HepG2 (cell line): ENCODE measurements at regions not wholly inside any gene's neighbourhood (a gene's known extent, or its start where the extent isn't known, plus 50 kb on each side); places are given as distances from the start of the nearest gene placed in this dataset.

ENCODE experiments used
- ATAC-seq: fragments of 200-7000 bp; cut with Tn5 transposase; 3 replicates; pipeline ENCODE4 v1.9.1; 2020; ENCODE audit warnings: mild to moderate bottlenecking, moderate library complexity
- BruUV-seq: library from RNA; stranded (reverse); fragments of 400-500 nt; replicated peaks from 2 replicates; lab custom pipeline; 2021; lab: Mats Ljungman, UMichigan
- CTCF ChIA-PET: fragments of 300-600 bp; formaldehyde crosslinking; extraction: SDS; loops from one replicate; lab custom pipeline; 2021; ENCODE audit warnings: low total read pairs, inconsistent platforms, low intra/inter-chr PET ratio; lab: Yijun Ruan, JAX
- POLR2A ChIA-PET: fragments of 350-600 bp; sonication (Branson Sonifier 250); formaldehyde crosslinking; loops from one replicate; lab custom pipeline; 2020; ENCODE audit warnings: antibody characterized with exemption, inconsistent platforms; lab: Yijun Ruan, JAX
- DNase-seq: peaks from one replicate; pipeline ENCODE4 v3.0.0-alpha.2; 2015; ENCODE audit warnings: low spot score
- FAIRE-seq: peaks from 3 replicates; lab custom pipeline; 2011; peaks lifted over from hg19 to GRCh38; lab: Jason Lieb, UNC
- H2AFZ ChIP-seq: one replicate; pipeline ENCODE4 v1.6.1; 2011; ENCODE audit warnings: low read length, inconsistent platforms
- H3K27ac ChIP-seq: fragments of 300-600 bp; 3 replicates; pipeline ENCODE4 v1.8.0; 2011; ENCODE audit warnings: mixed run types, mild to moderate bottlenecking, mixed read lengths, low read length, inconsistent platforms; ENCODE audit not compliant: insufficient read depth; ENCODE audit errors: extremely low read length
- H3K27me3 ChIP-seq, 2 experiments: fragments of 200-600 bp in 1 of 2; 2 replicates in 1 of 2; 3 replicates in 1 of 2; pipeline versions ENCODE4 v1.6.0 to v1.8.0; 2011; ENCODE audit warnings: low read length in 2 of 2, mild to moderate bottlenecking in 2 of 2, moderate library complexity in 2 of 2, inconsistent platforms in 1 of 2; ENCODE audit not compliant: insufficient read depth in 2 of 2, control insufficient read depth in 1 of 2
- H3K36me3 ChIP-seq, 2 experiments: fragments of 200-600 bp in 1 of 2; replicated peaks in 1 of 2; 2 replicates in 1 of 2; 3 replicates in 1 of 2; pipeline versions ENCODE4 v1.5.1 to v1.8.0; 2011; ENCODE audit warnings: low read length in 2 of 2, inconsistent platforms in 1 of 2; ENCODE audit not compliant: insufficient read depth in 2 of 2, control insufficient read depth in 1 of 2
- H3K4me1 ChIP-seq: 2 replicates; pipeline ENCODE4 v1.5.1; 2012; ENCODE audit warnings: low read length, inconsistent platforms; ENCODE audit not compliant: insufficient read depth
- H3K4me2 ChIP-seq: 2 replicates; pipeline ENCODE4 v1.6.0; 2011; ENCODE audit warnings: low read depth, low read length, inconsistent platforms
- H3K4me3 ChIP-seq, 3 experiments: fragments of 200-600 bp in 1 of 3; sonication (generic), shearing (Covaris generic) in 1 of 3; replicated peaks in 1 of 3; 2 replicates each; pipeline ENCODE4 v1.5.1; 2011 to 2016; ENCODE audit warnings: low read length in 3 of 3, inconsistent platforms in 2 of 3, low read depth in 2 of 3, mild to moderate bottlenecking in 2 of 3, control low read depth in 1 of 3, mixed read lengths in 1 of 3; ENCODE audit not compliant: insufficient read depth in 1 of 3
- H3K79me2 ChIP-seq: one replicate; pipeline ENCODE4 v1.6.1; 2011; ENCODE audit warnings: low read length, inconsistent platforms; ENCODE audit not compliant: insufficient read depth
- H3K9ac ChIP-seq: 2 replicates; pipeline ENCODE4 v1.6.0; 2011; ENCODE audit warnings: mild to moderate bottlenecking, low read depth, low read length, inconsistent platforms; ENCODE audit not compliant: insufficient read depth
- H3K9me3 ChIP-seq: 2 replicates; pipeline ENCODE4 v1.5.1; 2012; ENCODE audit warnings: mild to moderate bottlenecking, low read length
- H4K20me1 ChIP-seq: 2 replicates; pipeline ENCODE4 v1.6.0; 2011; ENCODE audit warnings: inconsistent platforms, mild to moderate bottlenecking, low read length, moderate library complexity; ENCODE audit not compliant: insufficient read depth
- ARNT ChIP-seq: fragments of 450-650 bp; IDR thresholded peaks from 2 replicates; pipeline ENCODE4 v1.6.1; 2017
- ATF7-NPFF ChIP-seq: sonication (generic); formaldehyde crosslinking; IDR thresholded peaks from 2 replicates; pipeline ENCODE4 v1.8.1; 2023; ENCODE audit warnings: mild to moderate bottlenecking, low read depth, missing genetic modification reagents, moderate library complexity
- CBX2 ChIP-seq, 2 experiments: fragments of 200-600 bp in 1 of 2; sonication (generic); formaldehyde crosslinking in 1 of 2; IDR thresholded peaks; 2 replicates each; pipeline versions ENCODE4 v1.7.0 to v1.8.1; 2018 to 2022; ENCODE audit warnings: low read depth in 2 of 2, low read length in 1 of 2, mild to moderate bottlenecking in 1 of 2, missing genetic modification reagents in 1 of 2
- CENPBD1 ChIP-seq: sonication (generic); formaldehyde crosslinking; IDR thresholded peaks from 2 replicates; pipeline ENCODE4 v1.8.0; 2022; ENCODE audit warnings: missing genetic modification reagents, low read depth, mild to moderate bottlenecking, borderline replicate concordance
- LBX2 ChIP-seq: sonication (generic); formaldehyde crosslinking; IDR thresholded peaks from 2 replicates; pipeline ENCODE4 v1.5.0; 2020; ENCODE audit warnings: missing genetic modification reagents, mild to moderate bottlenecking, borderline replicate concordance
- NCOR1 ChIP-seq: fragments of 200-600 bp; sonication (generic); IDR thresholded peaks from 2 replicates; pipeline ENCODE4 v1.7.0; 2017; ENCODE audit warnings: antibody characterized with exemption, low read length, borderline replicate concordance
- NR0B2 ChIP-seq: sonication (generic); formaldehyde crosslinking; IDR thresholded peaks from 2 replicates; pipeline ENCODE4 v1.4.0; 2020; ENCODE audit warnings: mild to moderate bottlenecking, missing genetic modification reagents
- POLR2AphosphoS5 ChIP-seq: IDR thresholded peaks from 2 replicates; pipeline ENCODE4 v1.6.1; 2012; ENCODE audit warnings: low read depth, low read length
- PRMT3 ChIP-seq: sonication (generic); formaldehyde crosslinking; IDR thresholded peaks from 2 replicates; pipeline ENCODE4 v1.8.1; 2022; ENCODE audit warnings: low read depth, mild to moderate bottlenecking, moderate library complexity, missing genetic modification reagents, borderline replicate concordance
- RELA ChIP-seq: sonication (generic); formaldehyde crosslinking; IDR thresholded peaks from 2 replicates; pipeline ENCODE4 v1.4.0; 2020; ENCODE audit warnings: missing genetic modification reagents
- SALL1 ChIP-seq: sonication (generic); formaldehyde crosslinking; IDR thresholded peaks from 2 replicates; pipeline ENCODE4 v1.8.0; 2022; ENCODE audit warnings: mild to moderate bottlenecking, missing genetic modification reagents
- THAP11 ChIP-seq: IDR thresholded peaks from 2 replicates; pipeline ENCODE4 v1.6.1; 2016; ENCODE audit warnings: missing biosample characterization, missing genetic modification reagents
- ZBTB7B ChIP-seq: sonication (generic); formaldehyde crosslinking; IDR thresholded peaks from 2 replicates; pipeline ENCODE4 v1.4.0; 2020; ENCODE audit warnings: missing genetic modification reagents
- ZNF143 ChIP-seq: sonication (generic); formaldehyde crosslinking; IDR thresholded peaks from 2 replicates; pipeline ENCODE4 v1.4.0; 2020; ENCODE audit warnings: missing genetic modification reagents
- ZNF33A ChIP-seq: sonication (generic); formaldehyde crosslinking; IDR thresholded peaks from 2 replicates; pipeline ENCODE4 v1.5.1; 2020; ENCODE audit warnings: missing genetic modification reagents, mild to moderate bottlenecking, moderate library complexity, borderline replicate concordance
- ZNF496 ChIP-seq: sonication (generic); formaldehyde crosslinking; IDR thresholded peaks from 2 replicates; pipeline ENCODE4 v1.8.1; 2023; ENCODE audit warnings: mild to moderate bottlenecking, moderate library complexity, missing genetic modification reagents; ENCODE audit not compliant: insufficient replicate concordance
- ZNF776 ChIP-seq: sonication (generic); formaldehyde crosslinking; IDR thresholded peaks from 2 replicates; pipeline ENCODE4 v1.4.0; 2020; ENCODE audit warnings: mild to moderate bottlenecking, missing genetic modification reagents
- WGBS: methylation state at CpG from one replicate; pipeline ENCODE4 v1.1.6; 2017; ENCODE audit warnings: low lambda C conversion rate; 5-methylcytosine and 5-hydroxymethylcytosine counted together
- in situ Hi-C: cut with HindIII; loops from 2 replicates; pipeline ENCODE4 v1.10.0; 2017; ENCODE audit warnings: low pct_unique_long_range_greater_than_20kb; ENCODE audit not compliant: extremely low pct_ligation_motif_present
- intact Hi-C: fragments of 100-400 bp; cut with micrococcal nuclease; formaldehyde crosslinking; loops from one replicate; pipeline ENCODE4 v1.10.0; 2022; ENCODE audit not compliant: unreplicated experiment

GRCh38 chr6:21769968-21770367 is 176.4 kb downstream of the SOX4 start:
- Histone ChIP-seq H4K20me1 (no peaks in the 10 kb centered on the region), H3K9ac (no peak overlapping the region), H3K27ac (no peak overlapping the region), H3K27me3 (peaks cover 0 to 2% of the 10 kb centered on the region in 2 experiments; a peak in 1 of 5 replicates), H3K4me2 (no peak overlapping the region), H2AFZ (no peak overlapping the region), H3K36me3 (no peaks in the 10 kb centered on the region), H3K4me1 (no peaks in the 10 kb centered on the region), H3K4me3 (no peak overlapping the region), H3K79me2 (no peaks in the 10 kb centered on the region), H3K9me3 (no peaks in the 10 kb centered on the region)
- no peak for DNase-seq
- intact Hi-C loops (no loop called here), in situ Hi-C loops (no loop called here)
- ChIA-PET POLR2A (no interaction called here), CTCF (no interaction called here)
- no peak for FAIRE-seq
- TF ChIP-seq ZNF776 (CRISPR knock-in tag) (no peak), THAP11 (CRISPR knock-in tag) (no peak), ZNF496 (CRISPR knock-in tag) (no peak), ZNF143 (CRISPR knock-in tag) (no peak), ATF7-NPFF (CRISPR knock-in tag) (no peak)
- no peak for ATAC-seq
- no TSS peak for BruUV-seq

- Histone ChIP-seq H3K4me3 (no peak overlapping the region), H2AFZ (no peak overlapping the region), H3K27ac (no peak overlapping the region), H3K79me2 (no peaks in the 10 kb centered on the region), H3K4me2 (no peak overlapping the region), H4K20me1 (no peaks in the 10 kb centered on the region), H3K36me3 (no peaks in the 10 kb centered on the region), H3K27me3 (peaks cover 0 to 2% of the 10 kb centered on the region in 2 experiments; a peak in 1 of 5 replicates), H3K9me3 (no peaks in the 10 kb centered on the region), H3K9ac (no peak overlapping the region), H3K4me1 (0 out of 2 replicates have a peak, but pooled peaks cover 4% of the 10 kb centered on the region)
- ATAC-seq (no peak), DNase-seq (no peak), FAIRE-seq (no peak)
- no TSS peak for BruUV-seq
- WGBS, result 32% methylated on average over 4 of the region's 4 CpGs
- POLR2A ChIA-PET, result no interaction called here
- CTCF ChIA-PET, result no interaction called here
- in situ Hi-C loops, result no loop called here
- intact Hi-C loops, result no loop called here
- TF ChIP-seq NCOR1 (no peak), NR0B2 (CRISPR knock-in tag) (no peak), ZBTB7B (CRISPR knock-in tag) (no peak), POLR2AphosphoS5 (no peak), ARNT (no peak), ZNF33A (no peak), RELA (CRISPR knock-in tag) (no peak), SALL1 (CRISPR knock-in tag) (no peak), PRMT3 (CRISPR knock-in tag) (no peak), LBX2 (CRISPR knock-in tag) (no peak), CENPBD1 (CRISPR knock-in tag) (no peak), CBX2 (IDR thresholded peaks at IDR 0.05; ENCODE audit: low read depth, low read length) (no peak), CBX2 (CRISPR knock-in tag; IDR thresholded peaks at IDR 0.05; ENCODE audit: low read depth) (no peak)
Observed at GRCh38 chr6:21771626-21772320, 178.2 kb downstream of the SOX4 start.
